Muscle of arm (tissue), 1 donor: ENCODE measurements at regions not wholly inside any gene's neighbourhood (a gene's known extent, or its start where the extent isn't known, plus 50 kb on each side); places are given as distances from the start of the nearest gene placed in this dataset.
A peak's percentile ranks its signal among the peaks of the same experiment; 100 is the strongest.

ENCODE experiments used
- DNase-seq: peaks from one replicate; pipeline ENCODE4 v3.0.0-alpha.2; 2013

- DNase-seq: no peak
These were observed 203.6 kb upstream of the UBASH3B start for GRCh38 chr11:122451911-122452310.

- DNase-seq: peak; percentile 48
These were observed 213.9 kb upstream of the UBASH3B start for GRCh38 chr11:122441666-122442035.

- peak; percentile 68 for DNase-seq
These were observed 214.5 kb upstream of the UBASH3B start for GRCh38 chr11:122440811-122441665.

GRCh38 chr11:122439866-122440810, 215.4 kb upstream of the UBASH3B start:
- peak; percentile 73 for DNase-seq

- no peak for DNase-seq
These were observed 219.3 kb upstream of the UBASH3B start for GRCh38 chr11:122436188-122436555.

GRCh38 chr11:122435540-122436187, 219.9 kb upstream of the UBASH3B start:
- DNase-seq: no peak

GRCh38 chr11:122434786-122435185, 220.7 kb upstream of the UBASH3B start:
- DNase-seq: no peak

GRCh38 chr11:122430490-122430889, 225.0 kb upstream of the UBASH3B start:
- DNase-seq: no peak

- no peak for DNase-seq
These were observed 229.4 kb upstream of the UBASH3B start for GRCh38 chr11:122426073-122426472.

- peak; percentile 26 for DNase-seq
These were observed 230.9 kb upstream of the UBASH3B start for GRCh38 chr11:122424636-122425035.

- DNase-seq: no peak
These were observed 231.6 kb upstream of the UBASH3B start for GRCh38 chr11:122423886-122424285.

- DNase-seq: no peak
These were observed 232.2 kb upstream of the UBASH3B start for GRCh38 chr11:122423273-122423672.

- peak; percentile 16 for DNase-seq
These were observed 232.8 kb upstream of the UBASH3B start for GRCh38 chr11:122422682-122423081.

- no peak for DNase-seq
These were observed 233.8 kb upstream of the UBASH3B start for GRCh38 chr11:122421702-122422101.

- no peak for DNase-seq
These were observed 237.5 kb upstream of the UBASH3B start for GRCh38 chr11:122418032-122418431.

GRCh38 chr11:122414406-122415018, 241.0 kb upstream of the UBASH3B start:
- DNase-seq: no peak

GRCh38 chr11:122413677-122414076, 241.8 kb upstream of the UBASH3B start:
- DNase-seq: no peak

GRCh38 chr11:122412581-122412980, 242.9 kb upstream of the UBASH3B start:
- DNase-seq: no peak

- no peak for DNase-seq
These were observed 249.1 kb upstream of the UBASH3B start for GRCh38 chr11:122406466-122406865.

GRCh38 chr11:122405547-122406341, 249.8 kb upstream of the UBASH3B start:
- no peak for DNase-seq

GRCh38 chr11:122404571-122404970, 251.0 kb upstream of the UBASH3B start:
- DNase-seq: no peak
